ENCODE measurements at regions not wholly inside any gene's neighbourhood (a gene's known extent, or its start where the extent isn't known, plus 50 kb on each side); places are given as distances from the start of the nearest gene placed in this dataset.
"Not testable (repeated sequence)": the region's sequence is repeated elsewhere in the genome, so short reads cannot be mapped to it uniquely, and the experiment has no call there.

DNA sequence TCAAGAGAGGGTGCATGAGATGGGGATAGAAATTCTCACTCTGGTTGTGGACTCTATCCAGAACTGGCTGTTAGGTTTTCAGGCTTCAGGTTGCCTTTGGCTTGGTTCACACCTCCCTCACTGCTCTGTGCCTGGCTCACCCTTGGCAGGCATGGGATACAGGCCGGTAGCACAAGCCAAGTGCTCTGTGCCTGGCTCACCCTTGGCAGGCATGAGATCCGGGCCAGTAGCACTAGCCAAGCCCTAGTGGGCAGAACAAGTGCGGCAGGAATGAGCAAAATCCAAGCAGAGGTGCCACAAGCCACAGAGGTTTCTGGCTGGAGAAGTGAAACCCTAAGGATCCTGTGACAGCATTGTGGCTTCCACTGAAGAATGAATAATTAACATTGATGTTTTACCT is 1642.3 kb downstream of the C4orf33 start:
- DNase-seq (ENCODE audit: low read depth in 2 of 2): no peak

DNA sequence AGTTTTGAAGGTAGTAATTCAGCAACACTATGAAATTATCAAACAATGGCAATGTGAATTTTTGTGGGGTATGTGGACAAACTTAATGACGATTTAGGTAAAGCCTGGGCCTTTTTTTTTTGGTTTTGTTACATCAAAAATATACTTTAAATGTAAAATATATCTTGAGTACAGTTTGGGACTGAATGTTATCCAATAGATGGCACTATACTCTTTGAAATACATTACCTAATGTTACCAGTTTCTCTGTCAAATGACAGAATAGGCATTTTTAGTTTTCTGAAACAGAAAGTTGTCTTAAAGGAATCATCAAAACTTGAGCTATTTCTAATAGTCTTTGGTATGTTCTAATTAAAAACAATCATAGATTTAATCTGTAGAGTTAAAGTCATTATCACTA is 1651.9 kb downstream of the C4orf33 start:
- DNase-seq (ENCODE audit: low read depth in 2 of 2): no peak

DNA sequence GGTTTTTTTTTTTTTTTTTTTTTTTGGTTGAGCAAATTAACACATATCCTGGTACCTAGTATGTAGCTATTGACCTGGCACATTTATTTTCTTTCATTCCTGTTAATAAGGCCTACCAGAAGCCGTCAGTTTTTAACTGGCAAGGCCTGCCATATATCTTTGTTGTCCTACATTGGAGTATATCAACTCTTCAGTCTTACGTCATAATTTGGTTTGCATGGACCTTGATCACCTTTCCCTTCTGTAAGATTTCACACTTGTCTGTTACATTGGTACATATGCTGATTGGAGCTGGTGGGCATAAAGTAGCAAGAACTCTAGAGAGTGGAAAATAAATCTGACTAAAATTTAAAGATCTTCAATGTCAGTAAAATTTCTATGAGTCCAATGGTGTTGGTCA is 1658.0 kb downstream of the C4orf33 start:
- no peak for DNase-seq (ENCODE audit: low read depth in 2 of 2)

DNA sequence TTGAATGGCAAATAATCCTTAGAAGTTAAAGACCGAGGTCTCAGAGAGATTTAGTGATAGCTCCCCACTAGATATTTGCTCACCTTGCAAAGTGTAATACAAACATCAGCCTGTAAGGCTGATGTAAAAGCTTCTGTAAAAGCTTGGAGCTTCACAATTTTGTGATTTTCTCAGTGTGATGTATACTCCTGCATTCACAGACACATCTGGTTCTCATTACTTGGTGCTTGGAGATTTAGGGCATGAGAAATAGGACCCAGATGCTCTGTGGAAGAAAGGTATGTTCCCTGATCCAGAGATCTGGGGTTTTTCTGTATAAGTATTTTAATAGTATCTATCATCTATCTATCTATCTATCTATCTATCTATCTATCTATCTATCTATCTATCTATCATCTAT is 1664.3 kb downstream of the C4orf33 start:
- DNase-seq (ENCODE audit: low read depth in 2 of 2): no peak

DNA sequence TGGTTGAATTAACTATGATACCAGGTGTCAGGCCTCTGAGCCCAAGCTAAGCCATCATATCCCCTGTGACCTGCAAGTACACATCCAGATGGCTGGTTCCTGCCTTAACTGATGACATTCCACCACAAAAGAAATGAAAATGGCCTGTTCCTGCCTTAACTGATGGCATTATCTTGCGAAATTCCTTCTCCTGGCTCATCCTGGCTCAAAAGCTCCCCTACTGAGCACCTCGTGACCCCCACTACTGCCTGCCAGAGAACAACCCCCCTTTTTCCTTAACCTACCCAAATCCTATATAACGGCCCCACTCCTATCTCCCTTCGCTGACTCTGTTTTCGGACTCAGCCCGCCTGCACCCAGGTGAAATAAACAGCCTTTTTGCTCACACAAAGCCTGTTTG is 1671.4 kb downstream of the C4orf33 start:
- DNase-seq (ENCODE audit: low read depth in 2 of 2): not testable (repeated sequence)

DNA sequence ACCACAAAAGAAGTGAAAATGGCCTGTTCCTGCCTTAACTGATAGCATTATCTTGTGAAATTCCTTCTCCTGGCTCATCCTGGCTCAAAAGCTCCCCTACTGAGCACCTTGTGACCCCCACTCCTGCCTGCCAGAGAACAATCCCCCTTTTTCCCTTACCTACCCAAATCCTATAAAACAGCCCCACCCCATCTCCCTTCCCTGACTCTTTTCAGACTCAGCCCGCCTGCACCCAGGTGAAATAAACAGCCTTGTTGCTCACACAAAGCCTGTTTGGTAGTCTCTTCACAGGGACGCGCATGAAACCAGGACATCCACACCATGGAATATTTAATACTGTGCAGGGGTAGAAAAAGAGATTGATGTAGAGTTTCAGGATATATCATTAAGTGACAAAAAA is 1677.0 kb downstream of the C4orf33 start:
- not testable (repeated sequence) for DNase-seq (ENCODE audit: low read depth in 2 of 2)

DNA sequence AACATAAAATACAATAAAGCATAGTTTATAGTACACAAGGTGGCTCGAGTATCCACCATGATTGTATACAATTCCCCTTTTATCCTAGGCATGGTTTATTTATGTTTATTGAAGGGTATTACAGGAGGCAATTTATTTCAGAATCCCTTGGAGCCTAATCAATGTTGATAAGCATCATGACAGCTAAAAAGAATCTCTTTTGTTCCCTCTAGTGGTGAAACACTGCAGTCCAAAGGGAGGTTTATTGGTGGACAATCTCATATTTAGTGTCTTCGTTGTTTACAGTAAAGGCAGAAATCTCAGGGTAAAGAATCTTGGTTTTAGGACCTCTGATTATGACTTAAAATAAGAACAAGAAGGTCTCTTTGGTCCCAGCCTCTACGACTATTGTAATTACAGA is 1712.5 kb downstream of the C4orf33 start:
- peak in 1 of 2 donors; percentile 1 for DNase-seq (ENCODE audit: low read depth in 2 of 2)

DNA sequence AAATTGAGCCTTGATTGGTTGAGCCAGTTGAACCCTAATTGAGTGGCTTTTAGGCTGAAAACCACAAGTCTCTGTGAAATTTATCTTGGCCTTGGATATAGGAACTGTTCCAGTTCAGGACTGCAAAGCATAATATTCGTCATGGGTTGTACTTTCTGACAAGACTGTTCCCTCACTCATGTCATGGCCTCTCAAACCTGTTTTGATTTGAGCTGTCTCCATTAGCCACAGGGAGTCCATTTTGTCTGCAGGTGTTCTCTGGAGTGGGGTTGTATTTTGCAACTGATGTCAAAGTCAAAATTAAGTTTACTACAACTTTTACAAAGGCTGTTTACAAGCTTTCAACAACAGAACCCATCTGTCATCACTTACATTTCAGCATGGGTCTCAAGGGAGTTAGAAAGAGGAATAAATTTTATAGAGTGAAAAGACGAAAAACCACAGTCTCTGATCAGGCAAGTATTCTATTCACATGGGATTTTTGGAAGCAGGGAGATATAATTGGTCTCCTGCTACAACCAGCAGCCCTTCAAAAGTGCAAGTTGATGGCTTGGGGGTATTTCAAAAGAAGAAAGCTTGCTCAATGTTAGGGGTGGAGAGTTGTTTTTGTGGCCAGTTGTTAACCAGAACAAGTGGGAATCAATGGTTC is 1716.3 kb downstream of the C4orf33 start:
- no peak for DNase-seq (ENCODE audit: low read depth in 2 of 2)

DNA sequence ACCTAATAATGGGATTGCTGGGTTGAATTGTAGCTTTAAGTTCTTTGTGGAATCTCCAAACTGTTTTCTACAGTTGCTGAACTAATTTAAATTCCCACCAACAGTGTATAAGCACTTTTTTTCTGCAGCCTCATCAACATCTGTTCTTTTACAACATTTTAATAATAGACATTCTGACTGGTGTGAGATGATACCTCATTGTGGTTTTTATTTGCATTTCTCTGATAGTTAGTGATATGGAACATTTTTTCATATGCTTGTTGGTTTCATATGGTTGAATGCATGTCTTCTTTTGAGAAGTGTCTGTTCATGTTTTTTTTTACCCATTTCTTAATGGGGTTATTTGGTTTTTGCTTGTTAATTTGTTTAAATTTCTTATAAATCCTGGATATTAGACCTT is 1718.9 kb downstream of the C4orf33 start:
- DNase-seq (ENCODE audit: low read depth in 2 of 2): no peak

DNA sequence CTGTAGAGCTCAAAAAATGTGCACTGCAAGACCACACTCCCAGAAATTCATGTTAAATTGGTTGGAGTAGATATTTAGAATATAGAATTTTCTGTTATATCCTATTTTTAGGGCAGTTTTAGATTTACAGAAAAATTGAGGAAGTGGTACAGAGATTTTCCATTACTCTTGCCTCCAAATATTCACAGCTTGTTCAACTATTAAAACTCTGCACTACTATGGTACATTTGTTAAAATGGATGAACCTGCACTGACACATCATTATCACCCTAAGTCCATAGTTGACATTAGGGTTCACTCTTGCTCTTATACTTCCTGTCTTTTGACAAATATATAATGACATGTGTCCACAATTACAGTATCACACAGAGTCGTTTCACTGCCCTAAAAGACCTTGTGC is 1724.5 kb downstream of the C4orf33 start:
- DNase-seq (ENCODE audit: low read depth in 2 of 2): no peak

DNA sequence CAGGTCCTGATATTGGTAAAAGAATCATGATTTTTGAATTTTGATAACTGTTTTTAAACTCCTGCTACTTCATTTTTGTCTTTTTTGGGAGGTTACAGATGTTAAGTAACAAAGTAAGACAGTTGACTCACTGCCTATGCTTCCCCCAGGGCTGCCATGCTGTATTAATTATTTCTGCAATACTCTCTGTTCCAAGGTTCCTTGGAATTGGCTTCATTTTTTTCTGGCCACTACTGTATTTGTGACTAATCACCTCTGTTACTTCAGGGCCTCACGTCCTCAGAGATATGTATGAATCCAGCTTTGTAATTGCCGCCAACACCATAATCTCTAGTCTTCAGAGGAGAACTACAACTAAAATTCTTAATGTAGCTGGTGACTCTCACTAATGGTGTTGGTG is 1729.3 kb downstream of the C4orf33 start:
- DNase-seq (ENCODE audit: low read depth in 2 of 2): no peak

DNA sequence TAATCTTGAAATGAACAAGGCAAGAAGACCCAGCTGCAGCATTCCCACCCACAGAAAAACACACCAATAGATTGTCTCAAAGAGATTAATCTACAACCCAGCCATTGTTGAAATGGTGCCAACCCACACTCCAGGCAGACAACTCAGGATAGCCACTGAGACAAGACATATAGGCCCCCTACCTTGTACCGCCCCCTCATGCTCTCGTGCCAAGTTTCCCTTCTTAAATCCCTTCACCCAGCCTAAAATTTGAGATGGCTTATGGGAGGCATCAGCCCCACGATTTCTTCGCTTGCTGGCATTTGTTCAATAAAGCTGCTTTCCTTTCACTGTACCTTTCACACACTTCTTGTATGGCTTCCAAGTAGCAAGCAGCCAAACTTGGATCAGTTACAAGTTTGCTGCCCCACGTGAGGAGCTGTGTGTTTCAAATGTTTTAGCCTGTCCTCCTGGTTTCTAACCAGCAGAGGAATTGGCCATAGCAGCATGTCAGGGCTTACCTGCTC is 1754.1 kb downstream of the C4orf33 start:
- DNase-seq (ENCODE audit: low read depth in 2 of 2): no peak

DNA sequence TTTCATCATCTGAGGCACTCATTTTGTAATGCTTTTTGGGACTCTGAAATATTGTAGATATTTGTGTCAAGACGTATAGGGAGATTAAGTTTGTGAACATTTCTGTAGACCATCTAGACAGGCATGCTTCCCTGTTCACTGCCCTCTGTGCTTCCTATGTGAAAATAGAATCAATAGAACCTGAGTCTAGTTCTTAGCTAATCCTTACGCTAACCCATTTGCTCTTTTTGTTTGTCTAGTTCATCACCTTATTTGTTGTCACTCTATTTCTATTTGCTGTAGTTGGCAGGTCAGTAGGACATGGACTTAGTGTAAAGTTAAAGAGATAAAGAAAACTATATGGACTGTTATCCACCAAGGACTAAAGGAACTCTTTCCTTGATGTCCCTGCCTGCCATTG is 1755.2 kb downstream of the C4orf33 start:
- DNase-seq (ENCODE audit: low read depth in 2 of 2): no peak

DNA sequence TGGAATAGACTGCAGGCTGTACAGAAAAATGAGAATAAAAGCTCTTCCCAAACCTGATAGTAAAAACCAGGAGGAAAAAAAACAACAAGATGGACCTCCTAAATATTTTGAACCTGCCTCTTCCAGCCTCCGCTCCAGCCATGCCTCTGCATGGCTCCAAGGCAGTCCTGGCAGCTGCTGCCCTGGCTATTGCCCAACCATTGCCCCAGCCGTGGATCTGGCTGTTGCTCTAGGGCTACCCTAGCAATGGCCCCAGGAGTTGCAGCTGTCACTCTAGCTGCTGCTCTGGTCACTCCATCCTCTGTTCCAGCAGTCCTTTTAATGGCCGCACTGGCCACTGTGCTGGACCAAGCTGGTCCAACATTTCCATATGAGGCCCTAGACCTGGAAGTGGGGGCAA is 1756.0 kb downstream of the C4orf33 start:
- no peak for DNase-seq (ENCODE audit: low read depth in 2 of 2)

DNA sequence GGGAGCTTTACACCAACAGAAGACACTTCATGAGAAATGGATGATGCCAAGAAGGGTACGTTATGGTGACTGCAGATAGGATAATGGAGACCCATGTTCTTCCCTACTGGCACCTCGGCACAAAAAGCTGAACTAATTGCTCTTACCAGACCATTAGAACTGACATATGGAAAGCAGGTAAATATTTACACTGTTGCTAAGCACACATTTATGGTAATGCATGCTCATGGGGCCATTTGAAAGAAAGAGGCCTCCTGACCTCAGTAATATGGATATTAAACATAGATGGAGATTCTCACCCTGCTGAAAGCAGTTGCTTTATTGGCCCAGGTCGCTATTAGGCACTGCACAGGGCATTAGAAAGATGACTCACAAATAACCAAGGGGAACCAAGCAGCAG is 1759.6 kb downstream of the C4orf33 start:
- DNase-seq (ENCODE audit: low read depth in 2 of 2): no peak

DNA sequence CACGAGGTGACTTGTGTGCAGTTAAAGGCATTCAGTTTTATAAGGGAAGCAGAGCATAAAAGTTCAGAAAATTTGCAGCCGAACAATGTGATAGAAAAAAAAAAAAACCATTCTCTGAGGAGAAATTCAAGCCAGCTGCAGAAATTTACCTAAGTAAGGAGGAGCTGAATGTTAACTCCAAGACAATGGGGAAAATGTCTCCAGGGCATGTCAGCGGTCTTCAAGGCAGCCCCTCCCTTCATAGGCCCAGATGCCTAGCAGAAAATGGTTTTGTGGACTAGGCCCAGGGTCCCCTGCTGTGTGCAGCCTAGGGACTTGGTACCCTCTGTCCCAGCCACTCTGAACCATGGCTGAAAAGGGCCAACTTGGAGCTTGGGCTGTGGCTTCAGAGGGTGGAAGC is 1764.0 kb downstream of the C4orf33 start:
- DNase-seq (ENCODE audit: low read depth in 2 of 2): no peak

DNA sequence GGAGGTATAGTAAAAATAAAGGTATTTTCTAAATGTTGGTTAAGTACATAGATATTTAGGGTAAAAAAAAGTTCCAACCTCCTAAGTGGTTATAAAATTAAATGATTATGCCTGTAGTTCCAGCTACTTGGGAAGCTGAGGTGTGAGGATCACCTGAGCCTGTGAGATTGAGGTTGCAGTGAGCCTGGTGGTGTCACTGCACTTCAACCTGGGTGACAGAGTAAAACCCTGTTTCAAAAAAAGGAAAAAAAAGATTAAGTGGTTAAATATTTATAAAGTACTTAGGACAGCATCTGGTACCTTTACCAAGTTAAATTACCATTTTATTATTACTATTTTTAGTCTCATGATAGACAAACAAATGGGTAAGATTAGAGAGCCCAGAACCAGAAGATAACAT is 1801.0 kb downstream of the C4orf33 start:
- DNase-seq (ENCODE audit: low read depth in 2 of 2): no peak

DNA sequence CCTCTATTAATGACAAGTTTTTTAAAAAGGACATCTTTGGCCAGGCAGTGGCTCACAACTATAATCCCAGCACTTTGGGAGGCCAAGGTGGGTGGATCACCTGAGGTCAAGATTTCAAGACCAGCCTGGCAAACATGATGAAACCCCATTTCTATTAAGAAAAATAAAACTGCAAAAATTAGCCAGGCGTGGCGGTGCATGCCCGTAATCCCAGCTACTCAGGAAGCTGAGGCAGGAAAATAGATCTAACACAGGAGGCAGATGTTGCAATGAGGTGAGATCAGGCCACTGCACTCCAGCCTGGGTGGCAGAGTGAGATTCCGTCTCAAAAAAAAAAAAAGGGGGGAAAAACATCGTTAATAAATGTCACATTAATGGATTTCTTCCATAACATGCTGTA is 1805.4 kb downstream of the C4orf33 start:
- no peak for DNase-seq (ENCODE audit: low read depth in 2 of 2)

DNA sequence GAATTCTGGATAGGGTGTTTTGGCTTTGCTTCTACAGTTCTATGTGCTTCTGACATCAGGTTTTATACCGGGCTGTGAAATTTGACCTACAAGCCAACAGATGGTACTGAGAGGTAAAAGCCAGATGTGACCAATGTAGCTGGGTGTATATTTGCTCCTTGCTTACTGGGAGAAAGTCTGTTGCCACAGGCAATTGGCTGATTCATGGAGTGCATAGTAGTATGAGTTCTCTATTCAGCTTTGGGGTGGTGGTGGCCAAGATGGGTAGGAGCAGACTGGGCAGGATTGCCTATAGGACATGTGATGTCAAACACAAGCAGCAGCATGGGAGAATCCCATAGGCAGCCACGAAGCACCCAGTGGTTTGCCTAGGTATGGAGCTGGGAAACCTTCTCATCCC is 1827.0 kb downstream of the C4orf33 start:
- DNase-seq (ENCODE audit: low read depth in 2 of 2): no peak

DNA sequence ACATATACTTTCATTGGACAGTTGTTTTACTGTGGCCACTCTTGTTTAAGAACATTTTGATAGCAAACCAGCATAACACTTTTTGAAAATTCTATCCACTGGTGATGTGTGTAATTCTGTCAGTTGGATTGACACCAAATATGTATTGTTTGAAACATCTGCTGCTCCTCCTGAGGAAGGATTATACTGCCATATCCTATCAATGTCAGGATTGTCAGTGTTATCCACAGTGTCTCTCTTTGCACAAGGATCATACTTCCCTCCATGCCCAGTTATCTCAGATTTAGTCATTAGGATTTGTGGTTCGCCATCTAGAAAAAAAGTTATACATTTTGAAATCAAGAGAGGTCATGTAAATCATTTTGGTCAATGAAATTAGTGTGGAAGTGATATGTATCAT is 1859.6 kb downstream of the C4orf33 start:
- no peak for DNase-seq (ENCODE audit: low read depth in 2 of 2)

DNA sequence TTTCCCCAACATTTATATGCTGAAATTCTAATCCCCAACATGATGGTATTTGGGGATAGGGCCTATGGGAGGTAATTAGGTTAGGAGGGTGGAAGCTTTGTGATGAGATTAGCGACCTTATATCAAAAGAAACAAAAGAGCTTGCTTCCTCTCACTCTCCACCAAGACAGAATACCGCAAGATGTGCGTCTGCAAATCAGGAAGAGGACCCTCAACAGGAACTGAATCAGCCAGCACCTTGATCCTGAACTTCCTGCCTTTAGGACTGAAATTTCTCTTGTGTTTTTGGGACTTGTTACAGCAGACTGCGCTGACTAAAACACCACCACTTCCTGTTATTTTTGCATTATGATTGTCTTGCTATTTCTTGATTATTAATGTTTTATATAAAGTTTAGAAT is 1889.4 kb downstream of the C4orf33 start:
- peak; percentile 5 to 66 for DNase-seq (ENCODE audit: low read depth in 2 of 2)

DNA sequence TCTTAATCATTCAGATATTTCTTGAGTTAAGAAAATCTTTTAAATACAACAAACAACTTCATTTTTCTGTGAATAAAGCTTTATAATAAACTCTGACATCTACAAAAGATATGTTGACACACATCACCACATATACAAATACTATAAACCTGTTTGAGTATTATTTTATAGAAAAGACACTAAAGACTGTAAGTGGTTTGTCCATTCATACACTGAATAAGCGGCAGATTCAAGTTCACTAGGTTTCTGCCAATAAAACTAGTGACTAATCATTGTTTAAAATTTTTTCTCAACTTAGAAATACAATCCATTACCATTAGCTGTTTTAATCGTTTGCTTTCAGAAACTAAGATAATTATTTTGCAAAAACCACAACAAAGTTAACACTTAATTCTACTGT is 1900.0 kb downstream of the C4orf33 start:
- DNase-seq (ENCODE audit: low read depth in 2 of 2): no peak

DNA sequence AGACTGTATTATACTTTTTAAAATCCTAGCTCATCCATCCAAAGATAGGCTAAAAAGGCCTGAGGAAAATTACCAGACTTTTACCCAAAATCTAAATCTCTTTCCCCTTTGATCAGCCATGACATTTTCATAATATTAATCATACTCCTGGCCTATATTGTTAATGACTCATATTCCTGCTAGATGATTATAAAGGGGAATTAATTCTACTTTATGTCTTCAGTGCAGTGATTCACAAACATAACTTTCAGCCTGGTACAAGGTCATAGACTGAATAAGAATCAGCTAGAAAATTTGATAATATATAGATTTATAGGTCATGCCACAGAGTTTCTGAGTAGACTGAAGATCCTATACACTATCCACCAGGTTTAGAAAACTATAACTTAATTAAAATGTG is 1905.4 kb downstream of the C4orf33 start:
- no peak for DNase-seq (ENCODE audit: low read depth in 2 of 2)

DNA sequence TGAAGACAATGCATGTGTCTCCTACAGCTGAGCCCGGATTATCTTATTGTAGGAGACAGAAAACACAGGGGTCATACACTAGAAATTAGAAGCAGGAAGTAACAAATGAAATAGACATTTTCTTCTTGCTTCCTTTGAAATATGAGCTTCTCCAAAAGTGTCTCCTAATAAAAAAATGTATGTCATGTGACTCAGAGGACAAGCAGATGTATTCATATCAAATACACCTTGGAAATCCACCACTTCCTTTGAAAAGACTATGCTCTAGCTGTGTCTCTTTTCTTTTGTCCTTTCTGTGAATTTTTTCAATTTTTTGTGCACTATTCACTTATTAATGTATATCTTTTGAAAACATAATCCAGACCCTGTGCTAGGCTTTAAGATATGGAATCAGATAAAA is 1906.2 kb downstream of the C4orf33 start:
- no peak for DNase-seq (ENCODE audit: low read depth in 2 of 2)

All from lung microvascular endothelial cell (primary cell).